C4-2B (cell line): ENCODE measurements at regions not wholly inside any gene's neighbourhood (a gene's known extent, or its start where the extent isn't known, plus 50 kb on each side); places are given as distances from the start of the nearest gene placed in this dataset.

Experiments
- CTCF ChIP-seq: fragments of 450-650 bp; conservative IDR thresholded peaks from 2 replicates; pipeline ENCODE4 v1.5.1; 2017; ENCODE audit warnings: mild to moderate bottlenecking
- ZFX ChIP-seq: fragments of 450-650 bp; IDR thresholded peaks from 2 replicates; pipeline ENCODE4 v1.6.1; 2017

GRCh38 chr10:78115135-78115853 is 81.6 kb downstream of the RPS24 start:
- no peak for TF ChIP-seq CTCF
- TF ChIP-seq ZFX = no peak
